ENCODE measurements at regions not wholly inside any gene's neighbourhood (a gene's known extent, or its start where the extent isn't known, plus 50 kb on each side); places are given as distances from the start of the nearest gene placed in this dataset.

DNA sequence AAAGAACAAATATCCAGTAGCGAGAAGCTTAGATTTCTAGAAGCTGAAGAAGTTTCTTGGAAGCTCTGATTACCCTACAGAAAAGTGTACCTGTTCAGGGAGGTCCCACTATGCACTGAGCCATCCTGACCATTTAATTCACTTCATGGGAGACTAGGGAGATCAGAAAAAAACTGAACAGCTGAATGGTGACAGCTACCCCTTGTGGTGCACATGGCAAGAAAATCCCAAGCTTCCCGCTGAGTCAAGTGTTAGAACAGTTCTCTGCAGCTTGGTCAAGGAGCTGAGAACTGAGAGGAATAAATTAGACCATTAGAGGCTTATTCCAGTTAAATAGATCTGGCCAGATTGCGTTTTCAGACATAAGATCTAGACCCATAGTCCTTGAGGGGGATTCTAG is 197.2 kb upstream of the VEPH1 start:
- DNase-seq, result no peak

DNA sequence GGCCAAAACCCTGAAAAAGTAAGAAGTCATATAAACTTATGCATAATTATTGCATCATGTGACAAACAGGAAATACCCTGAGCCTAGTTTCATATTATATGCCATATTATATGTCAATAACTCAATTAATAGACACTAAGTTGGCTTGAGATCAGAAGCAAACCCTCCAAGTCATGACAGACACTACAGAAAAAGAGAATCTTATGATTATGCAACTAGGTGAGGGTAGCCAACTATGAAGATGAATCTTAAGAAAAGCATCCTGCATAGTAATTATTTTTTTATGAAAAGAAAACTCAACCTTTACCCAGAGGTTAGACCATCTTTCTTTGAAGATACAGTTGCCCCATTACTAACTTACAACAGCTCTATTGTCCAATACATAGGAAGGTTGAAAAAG is 192.4 kb upstream of the VEPH1 start:
- no peak for DNase-seq

DNA sequence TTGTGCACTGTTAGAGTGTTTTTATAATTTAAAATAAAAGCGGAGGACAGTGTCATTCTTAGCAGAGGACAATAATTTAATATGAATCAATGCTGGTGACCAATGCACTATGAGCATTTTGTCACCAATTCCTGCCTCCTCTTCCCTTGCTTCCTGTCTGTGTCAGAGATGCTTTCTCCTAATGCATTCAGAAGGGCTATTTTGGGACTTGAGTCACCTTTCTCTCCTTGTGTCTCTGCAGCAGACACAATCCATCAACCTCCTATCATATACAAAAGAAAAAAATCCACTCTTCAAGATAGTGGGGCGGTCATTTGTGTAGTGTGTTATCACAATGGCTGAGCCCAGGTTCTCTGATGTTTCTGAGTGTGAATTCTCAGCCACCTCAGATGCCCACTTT is 191.9 kb upstream of the VEPH1 start:
- DNase-seq, result no peak

DNA sequence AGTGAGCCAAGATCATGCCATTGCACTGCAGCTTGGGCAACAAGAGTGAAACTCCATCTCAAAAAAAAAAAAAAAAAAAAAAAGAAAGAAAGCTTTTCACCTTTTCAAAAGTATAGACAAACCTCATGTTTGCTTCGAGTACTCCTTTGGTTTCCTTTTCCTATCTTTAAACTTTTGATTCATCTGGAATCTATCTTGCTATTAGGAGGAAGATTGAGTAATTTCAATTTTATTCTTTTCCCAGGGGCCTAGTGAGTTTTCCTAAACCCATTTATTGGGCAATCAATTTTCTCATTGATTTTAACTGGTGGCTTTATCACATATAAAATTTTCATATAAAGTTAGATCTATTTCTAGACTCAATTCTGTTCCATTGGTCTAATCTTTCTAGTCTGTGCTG is 190.5 kb upstream of the VEPH1 start:
- no peak for DNase-seq

DNA sequence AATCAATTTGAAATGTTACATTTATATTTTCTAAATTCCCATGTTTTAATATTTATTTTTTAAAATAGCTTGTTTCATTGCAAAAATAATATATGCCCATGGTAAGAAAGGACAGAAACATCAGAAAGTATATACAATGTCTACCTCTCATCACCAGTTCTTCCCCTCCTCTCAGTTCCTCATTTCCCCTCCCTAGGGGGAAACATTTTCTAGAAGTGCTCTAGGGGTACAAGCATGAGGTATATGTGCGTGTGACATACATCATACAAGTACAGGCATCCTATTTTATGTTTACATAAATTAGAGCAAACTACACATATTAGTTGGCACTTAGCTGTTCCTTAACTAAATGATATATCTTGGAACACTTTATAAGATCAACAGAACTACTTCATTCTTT is 189.3 kb upstream of the VEPH1 start:
- DNase-seq, result no peak

DNA sequence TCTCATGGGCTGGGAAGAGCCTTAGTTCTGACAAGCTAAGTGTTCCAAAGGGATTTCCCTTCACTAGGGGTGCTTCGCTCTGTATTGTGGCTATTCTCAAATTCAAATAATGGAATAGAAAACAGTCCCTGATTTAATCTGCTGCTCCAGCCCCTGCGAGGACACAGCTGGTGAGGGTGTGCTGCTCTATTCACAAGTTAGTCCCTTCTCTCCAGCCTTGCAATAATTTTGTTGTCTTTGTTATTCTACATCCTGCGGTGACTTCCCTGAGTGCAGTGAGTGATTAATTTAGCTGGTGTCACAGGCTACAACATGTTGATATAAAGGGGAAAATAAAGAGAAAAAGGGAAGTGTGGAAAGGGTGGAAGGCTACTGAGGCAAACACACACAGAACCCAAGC is 180.5 kb upstream of the VEPH1 start:
- no peak for DNase-seq

DNA sequence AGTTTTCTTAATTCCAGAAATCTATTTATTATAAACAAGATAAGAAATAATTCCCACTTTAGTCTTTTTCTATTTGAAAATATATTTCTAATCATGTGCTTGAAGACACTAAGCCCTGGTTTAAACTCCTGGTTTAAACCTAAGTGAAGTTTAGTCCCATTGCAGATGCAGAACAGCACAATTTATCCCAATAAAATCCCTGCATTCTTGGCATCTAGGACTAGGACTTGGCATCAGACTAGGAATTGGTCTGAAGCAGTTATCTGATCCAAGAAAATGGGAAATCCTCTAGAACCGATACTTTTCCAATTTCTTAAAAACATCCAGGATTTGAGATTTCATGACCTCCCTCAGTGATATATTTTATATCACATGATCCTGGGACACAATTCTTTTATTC is 168.8 kb upstream of the VEPH1 start:
- DNase-seq, result no peak

DNA sequence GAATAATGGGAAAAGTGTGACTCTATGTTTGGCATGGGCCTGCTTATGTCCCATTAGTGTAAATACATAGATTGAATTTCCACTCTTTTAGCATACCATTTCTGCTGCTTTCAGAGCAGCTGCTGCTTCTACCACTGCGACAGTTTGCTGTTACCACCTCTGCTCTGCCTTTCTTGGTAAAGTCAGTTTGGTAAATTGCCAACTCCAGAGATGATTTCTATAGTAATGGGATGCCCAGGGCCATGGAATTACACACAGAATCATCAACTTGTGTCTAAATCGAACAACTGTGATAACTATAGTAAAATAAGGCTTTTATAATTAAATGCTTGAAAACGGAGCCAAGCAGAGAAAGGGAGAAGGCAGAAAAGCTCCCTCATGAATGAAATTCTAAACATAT is 168.4 kb upstream of the VEPH1 start:
- no peak for DNase-seq

DNA sequence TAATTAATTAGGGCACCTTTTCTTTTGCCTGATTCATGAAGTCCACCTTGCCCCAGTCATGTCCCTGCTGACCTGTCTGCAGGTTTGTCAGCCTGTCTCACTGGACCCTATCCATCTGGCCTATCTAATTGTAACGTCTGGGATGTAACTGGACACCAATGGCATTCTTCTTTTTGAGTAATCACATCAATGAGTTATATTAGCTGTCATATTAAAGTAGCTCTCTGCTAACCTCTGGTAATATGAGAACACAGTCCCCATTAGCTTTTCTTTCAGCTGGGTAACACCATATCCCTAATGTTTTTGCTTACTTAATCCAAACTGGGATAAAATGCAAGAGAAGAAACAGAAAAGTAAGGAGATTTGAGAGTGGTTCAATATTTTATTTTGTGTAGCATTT is 166.2 kb upstream of the VEPH1 start:
- no peak for DNase-seq

DNA sequence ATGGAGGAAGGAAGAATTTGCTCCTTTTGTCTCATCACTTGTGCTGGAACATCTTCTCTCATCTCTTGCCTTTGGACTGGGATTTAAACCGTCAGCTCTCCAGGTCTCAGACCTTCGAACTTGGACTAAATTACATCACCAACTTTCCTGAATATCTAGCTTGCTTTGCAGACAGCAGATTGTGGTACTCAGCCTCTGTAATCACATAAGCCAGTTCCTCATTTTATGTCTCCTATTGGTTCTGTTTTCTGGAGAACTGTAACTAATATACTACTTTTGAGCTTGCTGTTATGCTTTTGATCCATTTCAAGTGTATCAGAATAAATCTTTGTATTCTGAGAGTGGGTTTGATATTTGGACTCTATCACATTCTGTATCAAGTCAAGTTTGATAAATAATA is 164.3 kb upstream of the VEPH1 start:
- no peak for DNase-seq

DNA sequence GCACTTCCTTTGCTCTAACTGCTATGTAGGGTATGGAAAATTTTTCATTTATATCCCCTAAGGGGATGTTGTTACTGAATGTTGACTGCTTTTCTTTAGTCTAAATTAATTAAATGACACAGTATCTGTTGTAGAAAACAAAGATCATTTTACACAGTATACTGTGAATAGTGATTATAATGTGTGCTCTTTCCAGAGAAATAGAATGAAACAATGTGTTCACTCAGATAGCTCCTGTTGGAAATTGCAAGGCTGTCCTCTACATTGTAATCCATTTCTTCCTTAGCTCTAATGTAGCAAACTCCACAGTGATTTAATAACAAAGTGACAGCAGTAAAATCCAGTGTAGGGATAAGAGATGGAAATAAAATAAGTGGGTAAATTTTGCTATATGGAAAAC is 159.0 kb upstream of the VEPH1 start:
- DNase-seq, result no peak

DNA sequence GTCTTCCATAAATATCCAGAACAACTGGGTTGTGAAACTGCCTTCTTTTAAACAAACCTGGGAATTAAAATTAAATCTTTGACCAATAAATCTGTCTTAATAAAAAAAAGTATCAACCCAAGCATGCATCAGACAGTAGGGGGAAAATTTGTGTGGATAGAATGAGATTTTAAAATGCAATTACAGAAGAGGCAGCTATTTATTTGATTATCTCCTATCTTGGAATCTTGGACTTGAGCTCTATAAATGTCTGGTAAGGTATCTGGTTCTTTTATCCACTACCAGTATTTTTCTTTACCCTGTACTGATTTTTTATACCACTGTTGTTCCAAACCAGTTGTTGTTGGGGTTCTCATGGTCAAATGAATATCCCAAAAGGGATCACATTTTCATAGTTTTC is 157.6 kb upstream of the VEPH1 start:
- DNase-seq, result no peak

DNA sequence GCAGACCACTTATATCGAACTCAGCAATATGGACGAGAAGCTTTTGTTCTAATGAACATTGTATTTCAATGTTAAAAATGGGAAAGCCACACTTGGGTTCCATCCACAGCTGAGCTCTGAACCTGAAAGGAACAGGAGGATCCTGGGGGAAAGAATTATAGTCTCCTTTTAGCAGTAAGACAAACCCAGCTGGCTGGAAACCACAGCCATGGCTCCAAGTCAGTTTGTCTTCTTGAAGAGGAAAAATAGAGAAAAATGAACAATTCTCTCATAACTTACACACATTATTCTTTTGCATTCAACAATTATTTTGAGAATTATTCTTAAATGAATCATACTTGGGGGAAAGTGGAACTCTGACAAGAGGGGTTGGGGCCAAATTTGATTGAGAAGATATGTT is 149.2 kb upstream of the VEPH1 start:
- DNase-seq, result no peak

DNA sequence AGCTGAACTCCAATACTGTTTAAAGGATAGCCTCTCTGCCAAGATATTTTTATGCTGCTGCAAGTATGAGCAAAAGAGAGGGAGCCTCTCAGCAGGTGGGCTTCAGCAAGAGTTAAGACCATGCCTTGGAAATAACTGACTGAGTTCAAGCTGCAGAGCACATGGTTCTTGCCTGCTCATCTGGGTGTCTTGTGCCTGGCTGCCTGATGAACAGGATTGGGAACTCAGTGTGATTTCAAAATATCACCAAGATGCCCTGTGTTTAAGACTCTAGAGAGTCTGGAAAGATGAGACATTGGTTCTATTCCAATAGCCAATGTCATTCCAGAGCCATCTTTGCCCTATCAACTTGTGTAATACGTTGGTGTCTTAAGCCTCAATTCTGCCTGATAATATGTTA is 147.5 kb upstream of the VEPH1 start:
- DNase-seq, result no peak

DNA sequence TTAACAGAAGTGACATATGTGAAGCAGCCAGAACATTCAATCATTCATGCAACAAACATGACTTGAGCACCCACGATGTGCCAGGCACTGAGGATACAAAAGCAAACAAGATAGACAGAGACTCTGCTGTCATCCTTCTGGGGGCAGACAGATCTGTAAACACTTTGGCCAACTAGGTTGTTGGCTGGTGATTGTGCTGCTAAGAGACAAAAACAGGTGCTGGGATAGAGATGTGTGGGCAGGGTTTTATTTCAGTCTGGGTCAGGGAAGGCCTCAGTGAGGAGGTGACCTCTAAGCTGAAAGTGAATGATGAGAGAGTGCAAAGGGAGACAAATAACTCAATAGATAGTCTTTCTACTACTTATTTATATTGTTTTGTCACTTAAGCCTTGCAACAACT is 147.0 kb upstream of the VEPH1 start:
- DNase-seq, result no peak

DNA sequence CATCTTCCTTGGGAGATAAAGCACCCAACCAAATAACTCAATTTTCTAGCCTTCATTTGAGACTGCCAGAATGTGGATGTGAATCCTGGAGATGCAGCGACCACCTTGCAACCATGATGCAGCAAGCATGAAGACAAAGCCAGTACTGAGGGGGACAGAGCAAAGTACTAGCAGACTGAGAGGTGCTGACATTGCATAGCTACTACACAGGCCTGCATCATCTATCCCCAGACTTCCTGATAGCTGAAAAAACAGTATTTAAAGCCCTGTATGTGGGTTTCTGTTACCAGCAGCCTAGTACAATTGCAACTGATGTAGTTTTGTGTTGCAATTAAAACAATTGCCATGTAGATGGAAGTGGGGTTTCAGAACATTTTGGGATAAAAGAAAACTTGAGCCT is 146.3 kb upstream of the VEPH1 start:
- no peak for DNase-seq

DNA sequence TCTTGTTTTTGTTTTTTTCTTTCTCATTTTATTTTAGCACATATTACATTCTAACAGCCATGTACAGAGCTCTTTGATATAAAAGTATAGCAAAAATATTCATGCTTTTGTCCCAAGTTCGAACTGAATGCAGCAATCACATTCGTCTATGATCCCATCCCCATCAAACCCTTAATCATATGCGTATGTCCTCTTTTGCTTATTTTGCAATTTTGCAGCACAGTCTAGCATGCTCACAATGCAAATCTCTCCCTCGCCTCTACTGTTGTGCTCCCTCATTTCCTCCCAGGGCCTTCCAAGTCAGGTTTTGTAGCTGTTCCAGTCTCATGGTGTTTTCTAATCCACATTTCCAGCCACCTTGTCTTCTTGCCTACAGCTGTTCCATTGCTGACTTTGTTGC is 144.6 kb upstream of the VEPH1 start:
- DNase-seq, result no peak

DNA sequence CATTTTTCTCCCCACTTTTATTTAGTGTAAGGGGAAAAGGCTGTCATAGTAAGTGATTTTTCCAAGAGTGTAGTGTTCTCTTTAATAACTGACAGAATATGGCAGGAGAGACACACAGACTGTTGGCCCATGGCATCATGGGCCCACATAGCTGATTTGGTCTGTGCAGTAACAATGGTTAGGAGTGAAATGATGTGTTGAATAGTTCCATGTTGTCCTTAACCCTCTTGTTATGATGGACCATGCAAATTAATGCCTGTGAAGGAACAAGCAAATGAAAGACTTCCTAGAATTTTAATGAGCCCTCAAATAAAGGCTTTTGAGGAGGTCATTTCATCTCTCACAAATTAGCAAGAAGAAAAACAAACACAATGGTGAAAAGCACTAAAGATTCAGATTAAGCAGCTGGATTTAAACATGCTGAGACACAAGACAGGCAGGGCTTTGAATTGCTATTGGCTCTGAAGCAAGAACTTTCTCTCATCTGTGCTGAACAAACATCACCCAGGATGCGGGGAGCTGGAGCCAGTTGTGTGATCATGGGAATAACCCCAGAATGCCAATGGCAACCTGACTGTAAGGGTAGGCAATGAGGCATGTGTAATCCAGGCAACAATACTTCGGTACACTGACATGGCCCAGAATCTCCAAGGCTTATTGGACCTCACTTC is 136.7 kb upstream of the VEPH1 start:
- DNase-seq, result no peak

DNA sequence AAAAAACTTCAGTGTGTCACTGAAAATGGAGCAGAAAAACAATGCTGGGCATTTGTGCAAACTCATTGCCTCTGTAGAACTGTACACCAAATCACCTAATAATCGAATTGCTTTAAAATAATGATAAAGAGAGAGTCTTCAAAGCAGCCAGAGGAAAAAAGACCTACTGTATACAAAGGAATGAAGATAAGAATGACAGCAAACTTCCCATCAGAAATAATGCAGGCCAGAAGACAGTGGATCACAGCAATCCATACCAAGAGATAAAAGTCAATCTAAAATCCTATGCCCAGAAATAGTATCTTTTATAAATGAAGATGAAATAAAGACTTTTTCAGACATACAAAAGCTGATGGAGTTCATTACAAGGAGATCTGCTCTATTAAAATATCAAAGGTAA is 134.7 kb upstream of the VEPH1 start:
- DNase-seq, result no peak

DNA sequence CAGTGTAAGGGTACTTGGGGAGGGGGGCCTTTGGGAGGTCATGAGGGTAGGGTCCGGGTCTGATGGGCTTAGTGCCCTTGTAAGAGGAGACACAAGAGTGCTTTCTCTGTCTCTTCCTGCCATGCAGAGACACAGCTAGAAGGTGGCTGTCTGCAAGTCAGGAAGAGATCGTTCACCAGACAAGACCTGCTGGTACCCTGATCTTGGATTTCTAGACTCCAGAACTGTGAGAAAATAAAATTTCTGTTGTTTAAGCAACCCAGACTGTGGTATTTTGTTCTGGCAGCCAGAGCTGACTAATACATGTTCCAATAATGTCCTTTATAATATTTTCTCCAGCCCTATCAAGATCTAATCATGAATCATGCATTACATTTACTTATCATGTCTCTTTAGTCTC is 130.0 kb upstream of the VEPH1 start:
- DNase-seq, result no peak

DNA sequence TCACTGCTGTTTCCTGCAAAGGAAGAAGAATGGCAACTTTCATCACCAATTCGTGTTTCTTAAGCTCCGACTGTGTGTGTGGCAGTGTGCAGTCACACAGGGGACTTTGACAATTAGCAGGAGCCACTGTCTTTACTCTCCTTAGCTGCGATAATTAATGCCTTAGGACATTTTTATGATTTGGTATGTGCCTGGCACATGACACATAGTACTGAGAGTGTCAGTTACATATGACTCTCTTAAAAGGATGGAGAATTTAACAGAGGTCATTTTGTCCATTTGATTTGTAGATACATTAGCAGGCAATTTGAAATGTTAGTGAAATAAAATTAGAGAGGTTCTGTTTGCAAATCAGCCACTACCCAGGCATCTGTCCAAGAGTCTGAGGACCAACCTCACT is 128.9 kb upstream of the VEPH1 start:
- no peak for DNase-seq

DNA sequence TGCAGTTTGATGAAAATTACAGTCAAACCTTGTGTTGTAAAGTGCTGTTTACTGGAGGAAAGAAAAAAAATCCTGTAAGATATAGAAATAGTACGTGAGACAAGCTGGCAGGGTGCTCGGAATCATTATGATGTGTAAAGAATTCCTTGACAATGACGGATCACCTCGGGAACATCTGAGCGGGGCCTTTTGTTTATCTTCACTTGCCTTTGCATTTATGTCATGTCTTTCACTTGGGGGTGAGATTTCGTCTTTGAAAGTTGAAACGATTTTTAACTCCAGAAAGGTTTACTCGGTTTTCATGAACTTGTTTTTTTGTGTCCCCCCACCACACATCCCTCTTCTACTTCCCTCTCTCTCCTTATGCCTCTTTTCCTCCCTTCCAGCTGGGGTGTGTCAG is 128.3 kb upstream of the VEPH1 start:
- no peak for DNase-seq

DNA sequence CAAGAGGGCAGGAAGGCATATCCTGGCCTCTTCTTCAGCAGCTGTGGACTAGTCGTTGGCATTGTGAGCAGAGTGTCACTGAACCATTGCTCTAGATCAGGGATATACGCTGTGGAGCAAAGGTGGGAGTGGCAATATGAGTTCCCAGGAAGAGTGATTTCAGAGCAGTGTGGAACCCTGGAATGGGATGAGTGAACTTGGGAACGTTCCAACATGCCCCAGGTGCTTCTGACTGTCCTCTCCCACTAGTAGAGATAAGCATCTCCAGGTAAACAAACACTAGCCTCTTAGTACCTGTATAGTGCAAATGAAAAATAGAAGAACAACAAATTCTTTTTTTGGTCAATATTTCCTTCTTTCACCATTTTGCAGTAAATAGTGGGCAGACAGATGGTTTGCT is 123.6 kb upstream of the VEPH1 start:
- no peak for DNase-seq

DNA sequence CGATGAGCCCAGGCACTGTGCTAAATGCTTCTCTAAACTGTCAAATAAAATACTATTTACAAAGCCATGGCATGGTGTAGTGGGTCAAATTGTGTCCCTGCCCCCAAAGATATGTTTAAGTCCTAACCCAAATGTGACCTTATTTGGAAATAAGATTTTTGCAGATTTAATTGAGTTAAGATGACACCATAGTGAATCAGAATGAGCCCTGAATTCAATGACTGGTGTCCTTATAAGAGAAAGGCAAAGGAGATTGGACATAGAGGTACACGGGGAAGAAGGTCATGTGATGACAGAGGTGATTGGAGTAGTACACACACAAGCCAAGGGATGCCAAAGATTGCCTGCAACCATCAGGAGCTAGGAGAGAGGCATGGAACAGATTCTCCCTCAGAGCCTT is 121.6 kb upstream of the VEPH1 start:
- DNase-seq, result no peak

DNA sequence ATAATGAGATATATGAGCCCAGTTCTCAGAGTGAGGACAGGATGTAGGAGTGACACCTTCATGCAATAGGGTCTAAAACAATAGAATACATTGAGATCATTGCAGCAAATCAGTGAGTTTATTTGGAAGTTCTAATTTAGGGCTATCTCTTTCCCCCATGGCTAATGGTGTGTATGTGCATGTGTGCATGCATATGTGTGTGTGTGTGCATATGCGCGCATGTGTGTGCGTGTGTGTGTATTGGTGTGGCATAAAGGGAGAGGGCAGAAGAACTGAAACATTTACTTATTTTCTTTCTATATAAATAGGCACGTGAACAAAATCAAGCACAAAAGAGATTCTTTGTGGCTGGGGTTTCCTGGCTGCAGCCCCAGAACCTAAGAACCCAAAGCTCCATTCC is 115.7 kb upstream of the VEPH1 start:
- DNase-seq, result no peak
